GM06990 (cell line): ENCODE measurements at regions not wholly inside any gene's neighbourhood (a gene's known extent, or its start where the extent isn't known, plus 50 kb on each side); places are given as distances from the start of the nearest gene placed in this dataset.

Experiments
- DNase-seq: peaks from one replicate; pipeline ENCODE4 v3.0.0-alpha.2; 2011; ENCODE audit not compliant: insufficient read length; ENCODE audit errors: extremely low read depth
- H3K27me3 ChIP-seq: replicated peaks from 2 replicates; pipeline ENCODE4 v1.6.0; 2011; ENCODE audit warnings: low read length; ENCODE audit not compliant: control insufficient read depth, insufficient read depth
- H3K36me3 ChIP-seq: 2 replicates; pipeline ENCODE4 v1.5.1; 2011; ENCODE audit warnings: low read length; ENCODE audit not compliant: control insufficient read depth, insufficient read depth
- H3K4me3 ChIP-seq: replicated peaks from 2 replicates; pipeline ENCODE4 v1.5.1; 2011; ENCODE audit warnings: low read depth, mild to moderate bottlenecking, control low read depth, low read length
- CTCF ChIP-seq: IDR thresholded peaks from 2 replicates; pipeline ENCODE4 v1.5.1; 2011; ENCODE audit warnings: low read length, control low read depth, mild to moderate bottlenecking, inconsistent platforms; ENCODE audit not compliant: insufficient read depth, poor library complexity, severe bottlenecking

GRCh38 chr1:192747943-192748342 lies 60.9 kb upstream of the RGS2 start:
- H3K27me3 ChIP-seq = no peaks in the 10 kb centered on the region
- H3K4me3 ChIP-seq = no peak overlapping the region
- no peak for TF ChIP-seq CTCF
- H3K36me3 ChIP-seq = no peaks in the 10 kb centered on the region
- DNase-seq = no peak

GRCh38 chr1:192749349-192749748 lies 59.5 kb upstream of the RGS2 start:
- no peaks in the 10 kb centered on the region for H3K36me3 ChIP-seq
- DNase-seq = no peak
- no peak for TF ChIP-seq CTCF
- no peaks in the 10 kb centered on the region for H3K27me3 ChIP-seq
- no peak overlapping the region for H3K4me3 ChIP-seq

GRCh38 chr1:192751260-192751659 lies 57.6 kb upstream of the RGS2 start:
- no peaks in the 10 kb centered on the region for H3K27me3 ChIP-seq
- no peak for TF ChIP-seq CTCF
- no peak overlapping the region for H3K4me3 ChIP-seq
- DNase-seq = no peak
- no peaks in the 10 kb centered on the region for H3K36me3 ChIP-seq

GRCh38 chr1:192756314-192756713 lies 52.5 kb upstream of the RGS2 start:
- H3K36me3 ChIP-seq = no peaks in the 10 kb centered on the region
- no peak for TF ChIP-seq CTCF
- no peaks in the 10 kb centered on the region for H3K27me3 ChIP-seq
- DNase-seq = no peak
- H3K4me3 ChIP-seq = no peak overlapping the region

GRCh38 chr1:192756847-192757246 lies 52.0 kb upstream of the RGS2 start:
- Histone ChIP-seq H3K36me3 (no peaks in the 10 kb centered on the region; the same call in 1 of the 2 replicates), H3K4me3 (no peak overlapping the region), H3K27me3 (no peaks in the 10 kb centered on the region)
- no peak for DNase-seq
- TF ChIP-seq CTCF = no peak

- TF ChIP-seq CTCF = no peak
- H3K36me3 ChIP-seq = no peaks in the 10 kb centered on the region; the same call in 1 of the 2 replicates
- no peak for DNase-seq
- H3K4me3 ChIP-seq = no peak overlapping the region
- no peaks in the 10 kb centered on the region for H3K27me3 ChIP-seq
Measured at GRCh38 chr1:192758492-192758891, 50.3 kb upstream of the RGS2 start.
